A549 (cell line): ENCODE measurements at regions not wholly inside any gene's neighbourhood (a gene's known extent, or its start where the extent isn't known, plus 50 kb on each side); places are given as distances from the start of the nearest gene placed in this dataset.

Experiments
- ATAC-seq, 2 experiments: fragments of 200-7000 bp in 1 of 2; fragments of >200 bp in 1 of 2; cut with Nextera tagmentation in 1 of 2; cut with Tn5 transposase in 1 of 2; 3 replicates each; pipeline versions ENCODE4 v1.8.0 to v1.9.1; 2018 to 2020; ENCODE audit warnings: mild to moderate bottlenecking in 1 of 2, moderate library complexity in 1 of 2
- CTCF ChIA-PET: fragments of 300-600 bp; sonication (Branson Sonifier 250); formaldehyde crosslinking; extraction: SDS; loops from one replicate; lab custom pipeline; 2021; ENCODE audit warnings: antibody characterized with exemption, inconsistent platforms; lab: Yijun Ruan, JAX
- POLR2A ChIA-PET: fragments of 350-600 bp; formaldehyde crosslinking; extraction: SDS; loops from one replicate; lab custom pipeline; 2021; ENCODE audit warnings: antibody characterized with exemption, inconsistent platforms; lab: Yijun Ruan, JAX
- DNase-seq, 2 experiments: peaks; one replicate each; pipeline versions ENCODE4 v3.0.0 to v3.0.0-alpha.2; 2011 to 2016; ENCODE audit warnings: low read depth in 1 of 2, low spot score in 1 of 2
- FAIRE-seq: peaks from 2 replicates; lab custom pipeline; 2011; peaks lifted over from hg19 to GRCh38; lab: Jason Lieb, UNC
- H3K27ac ChIP-seq, 2 experiments: fragments of >200 bp; sonication (Bioruptor Twin); formaldehyde crosslinking; 3 replicates each; pipeline ENCODE4 v1.5.1; 2016 to 2017
- H3K4me1 ChIP-seq: fragments of >200 bp; sonication (Bioruptor Twin); formaldehyde crosslinking; 3 replicates; pipeline ENCODE4 v1.6.1; 2016
- H3K4me2 ChIP-seq: fragments of >200 bp; sonication (Bioruptor Twin); formaldehyde crosslinking; 3 replicates; pipeline ENCODE4 v1.6.1; 2016
- H3K4me3 ChIP-seq: fragments of >200 bp; sonication (Bioruptor Twin); formaldehyde crosslinking; 3 replicates; pipeline ENCODE4 v1.5.1; 2016
- H3K9me3 ChIP-seq: fragments of >200 bp; sonication (Bioruptor Twin); formaldehyde crosslinking; 3 replicates; pipeline ENCODE4 v1.6.1; 2016
- CHD4 ChIP-seq: fragments of 200-600 bp; sonication (generic); IDR thresholded peaks from 2 replicates; pipeline ENCODE4 v1.6.1; 2016; ENCODE audit warnings: antibody characterized with exemption, mild to moderate bottlenecking, borderline replicate concordance
- EHF ChIP-seq: fragments of 250-450 bp; sonication (Bioruptor Pico); IDR thresholded peaks from 2 replicates; pipeline ENCODE4 v1.5.0; 2020; ENCODE audit warnings: mild to moderate bottlenecking
- EP300 ChIP-seq, 2 experiments: fragments of >200 bp; sonication (Bioruptor Twin); formaldehyde crosslinking; IDR thresholded peaks; 2 replicates in 1 of 2; 3 replicates in 1 of 2; pipeline ENCODE4 v1.6.1; 2016 to 2017
- ESRRA ChIP-seq: fragments of 150-350 bp; IDR thresholded peaks from 2 replicates; pipeline ENCODE4 v1.6.1; 2014; ENCODE audit warnings: mild to moderate bottlenecking, low read length, borderline replicate concordance
- HDAC2 ChIP-seq: fragments of 200-600 bp; sonication (generic); IDR thresholded peaks from 2 replicates; pipeline ENCODE4 v1.6.1; 2016
- JUN ChIP-seq, 2 experiments: fragments of >200 bp; sonication (Bioruptor Twin); formaldehyde crosslinking; IDR thresholded peaks; 2 replicates in 1 of 2; 3 replicates in 1 of 2; pipeline ENCODE4 v1.6.1; 2016 to 2017
- JUNB ChIP-seq: fragments of >200 bp; sonication (Bioruptor Twin); formaldehyde crosslinking; IDR thresholded peaks from 2 replicates; pipeline ENCODE4 v1.6.1; 2016
- NPAS2 ChIP-seq: fragments of 250-450 bp; sonication (Bioruptor Pico); IDR thresholded peaks from 2 replicates; pipeline ENCODE4 v1.8.0; 2022; ENCODE audit warnings: mild to moderate bottlenecking, moderate library complexity, borderline replicate concordance
- POLR2A ChIP-seq: IDR thresholded peaks from 2 replicates; pipeline ENCODE4 v1.6.1; 2012; ENCODE audit warnings: mild to moderate bottlenecking, low read length
- POLR2AphosphoS2 ChIP-seq: conservative IDR thresholded peaks from 2 replicates; pipeline ENCODE4 v1.6.1; 2012; ENCODE audit warnings: low read length, improper control_type of control experiment, inconsistent platforms
- SMC3 ChIP-seq: fragments of >200 bp; sonication (Bioruptor Twin); formaldehyde crosslinking; IDR thresholded peaks from 3 replicates; pipeline ENCODE4 v1.6.1; 2018; ENCODE audit warnings: inconsistent platforms
- TFCP2L1 ChIP-seq: fragments of 250-450 bp; sonication (Bioruptor Pico); IDR thresholded peaks from 2 replicates; pipeline ENCODE4 v1.5.0; 2021; ENCODE audit warnings: mild to moderate bottlenecking
- ZC3H11A ChIP-seq: fragments of 450-650 bp; IDR thresholded peaks from 2 replicates; pipeline ENCODE4 v1.6.1; 2014; ENCODE audit warnings: antibody characterized with exemption, mild to moderate bottlenecking
- ZFP36 ChIP-seq: fragments of 450-650 bp; IDR thresholded peaks from 2 replicates; pipeline ENCODE4 v1.6.1; 2014; ENCODE audit warnings: borderline replicate concordance; ENCODE audit not compliant: partially characterized antibody
- WGBS: methylation state at CpG from one replicate; pipeline ENCODE4 v1.1.6; 2017; ENCODE audit errors: missing lambda C conversion rate; 5-methylcytosine and 5-hydroxymethylcytosine counted together
- TF ChIP-seq, protein P1 (sequence below): fragments of >200 bp; sonication (Bioruptor Twin); formaldehyde crosslinking; IDR thresholded peaks from 3 replicates; pipeline ENCODE4 v1.5.1; 2016
- TF ChIP-seq, protein P2 (sequence below): fragments of >200 bp; sonication (Bioruptor Twin); formaldehyde crosslinking; IDR thresholded peaks from 3 replicates; pipeline ENCODE4 v1.6.1; 2016
- TF ChIP-seq, protein P3 (sequence below): fragments of 250-450 bp; sonication (Bioruptor Pico); IDR thresholded peaks from 2 replicates; pipeline ENCODE4 v1.5.0; 2021; ENCODE audit warnings: mild to moderate bottlenecking, moderate library complexity, borderline replicate concordance
- TF ChIP-seq, protein P4 (sequence below): fragments of 150-350 bp; IDR thresholded peaks from 2 replicates; pipeline ENCODE4 v1.6.1; 2014; ENCODE audit warnings: low read depth, mild to moderate bottlenecking, low read length
- TF ChIP-seq, protein P5 (sequence below): fragments of 250-450 bp; sonication (Bioruptor Pico); IDR thresholded peaks from 2 replicates; pipeline ENCODE4 v1.5.0; 2020; ENCODE audit warnings: low read depth, mild to moderate bottlenecking, moderate library complexity
- TF ChIP-seq, protein P6 (sequence below): IDR thresholded peaks from 2 replicates; pipeline ENCODE4 v1.6.1; 2012

DNA sequence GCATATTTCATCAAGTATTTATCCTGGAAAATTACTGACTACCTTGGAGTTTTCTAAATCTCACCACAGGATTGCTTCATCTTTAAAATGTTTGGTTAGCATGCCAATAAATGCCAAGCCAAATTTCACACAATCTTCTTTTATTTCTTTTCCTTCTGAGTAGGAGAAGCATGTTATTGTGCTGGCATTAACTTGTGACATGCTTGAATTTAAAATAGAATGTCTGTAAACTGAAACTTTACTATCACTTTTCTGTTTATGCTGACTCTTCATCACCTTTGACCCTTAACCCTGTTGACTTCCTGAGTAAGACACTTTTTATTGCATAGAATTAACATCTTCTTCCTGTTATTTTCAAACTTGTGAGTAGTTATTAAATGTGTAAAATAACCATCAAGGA lies 56.2 kb upstream of the LRRTM4 start:
- no peak overlapping the region for H3K4me2 ChIP-seq
- ChIA-PET CTCF (no interaction called here), POLR2A (no interaction called here)
- no peak overlapping the region for H3K4me3 ChIP-seq
- DNase-seq: no peak
- FAIRE-seq: no peak
- no peak for ATAC-seq
- TF ChIP-seq ZFP36 (no peak), JUNB (no peak), ESRRA (no peak), ZC3H11A (no peak), EP300 (IDR thresholded peaks at IDR 0.05) (no peak), CHD4 (no peak), POLR2A (no peak), POLR2AphosphoS2 (no peak), JUN (IDR thresholded peaks at IDR 0.05) (no peak), EHF (CRISPR knock-in tag) (no peak), TFCP2L1 (no peak)
- TF ChIP-seq, protein P1, sequence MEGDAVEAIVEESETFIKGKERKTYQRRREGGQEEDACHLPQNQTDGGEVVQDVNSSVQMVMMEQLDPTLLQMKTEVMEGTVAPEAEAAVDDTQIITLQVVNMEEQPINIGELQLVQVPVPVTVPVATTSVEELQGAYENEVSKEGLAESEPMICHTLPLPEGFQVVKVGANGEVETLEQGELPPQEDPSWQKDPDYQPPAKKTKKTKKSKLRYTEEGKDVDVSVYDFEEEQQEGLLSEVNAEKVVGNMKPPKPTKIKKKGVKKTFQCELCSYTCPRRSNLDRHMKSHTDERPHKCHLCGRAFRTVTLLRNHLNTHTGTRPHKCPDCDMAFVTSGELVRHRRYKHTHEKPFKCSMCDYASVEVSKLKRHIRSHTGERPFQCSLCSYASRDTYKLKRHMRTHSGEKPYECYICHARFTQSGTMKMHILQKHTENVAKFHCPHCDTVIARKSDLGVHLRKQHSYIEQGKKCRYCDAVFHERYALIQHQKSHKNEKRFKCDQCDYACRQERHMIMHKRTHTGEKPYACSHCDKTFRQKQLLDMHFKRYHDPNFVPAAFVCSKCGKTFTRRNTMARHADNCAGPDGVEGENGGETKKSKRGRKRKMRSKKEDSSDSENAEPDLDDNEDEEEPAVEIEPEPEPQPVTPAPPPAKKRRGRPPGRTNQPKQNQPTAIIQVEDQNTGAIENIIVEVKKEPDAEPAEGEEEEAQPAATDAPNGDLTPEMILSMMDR: no peak
- TF ChIP-seq, protein P2, sequence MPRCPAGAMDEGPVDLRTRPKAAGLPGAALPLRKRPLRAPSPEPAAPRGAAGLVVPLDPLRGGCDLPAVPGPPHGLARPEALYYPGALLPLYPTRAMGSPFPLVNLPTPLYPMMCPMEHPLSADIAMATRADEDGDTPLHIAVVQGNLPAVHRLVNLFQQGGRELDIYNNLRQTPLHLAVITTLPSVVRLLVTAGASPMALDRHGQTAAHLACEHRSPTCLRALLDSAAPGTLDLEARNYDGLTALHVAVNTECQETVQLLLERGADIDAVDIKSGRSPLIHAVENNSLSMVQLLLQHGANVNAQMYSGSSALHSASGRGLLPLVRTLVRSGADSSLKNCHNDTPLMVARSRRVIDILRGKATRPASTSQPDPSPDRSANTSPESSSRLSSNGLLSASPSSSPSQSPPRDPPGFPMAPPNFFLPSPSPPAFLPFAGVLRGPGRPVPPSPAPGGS: no peak
- TF ChIP-seq, protein P3, sequence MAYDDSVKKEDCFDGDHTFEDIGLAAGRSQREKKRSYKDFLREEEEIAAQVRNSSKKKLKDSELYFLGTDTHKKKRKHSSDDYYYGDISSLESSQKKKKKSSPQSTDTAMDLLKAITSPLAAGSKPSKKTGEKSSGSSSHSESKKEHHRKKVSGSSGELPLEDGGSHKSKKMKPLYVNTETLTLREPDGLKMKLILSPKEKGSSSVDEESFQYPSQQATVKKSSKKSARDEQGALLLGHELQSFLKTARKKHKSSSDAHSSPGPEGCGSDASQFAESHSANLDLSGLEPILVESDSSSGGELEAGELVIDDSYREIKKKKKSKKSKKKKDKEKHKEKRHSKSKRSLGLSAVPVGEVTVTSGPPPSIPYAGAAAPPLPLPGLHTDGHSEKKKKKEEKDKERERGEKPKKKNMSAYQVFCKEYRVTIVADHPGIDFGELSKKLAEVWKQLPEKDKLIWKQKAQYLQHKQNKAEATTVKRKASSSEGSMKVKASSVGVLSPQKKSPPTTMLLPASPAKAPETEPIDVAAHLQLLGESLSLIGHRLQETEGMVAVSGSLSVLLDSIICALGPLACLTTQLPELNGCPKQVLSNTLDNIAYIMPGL (CRISPR knock-in tag): no peak
- TF ChIP-seq, protein P4, sequence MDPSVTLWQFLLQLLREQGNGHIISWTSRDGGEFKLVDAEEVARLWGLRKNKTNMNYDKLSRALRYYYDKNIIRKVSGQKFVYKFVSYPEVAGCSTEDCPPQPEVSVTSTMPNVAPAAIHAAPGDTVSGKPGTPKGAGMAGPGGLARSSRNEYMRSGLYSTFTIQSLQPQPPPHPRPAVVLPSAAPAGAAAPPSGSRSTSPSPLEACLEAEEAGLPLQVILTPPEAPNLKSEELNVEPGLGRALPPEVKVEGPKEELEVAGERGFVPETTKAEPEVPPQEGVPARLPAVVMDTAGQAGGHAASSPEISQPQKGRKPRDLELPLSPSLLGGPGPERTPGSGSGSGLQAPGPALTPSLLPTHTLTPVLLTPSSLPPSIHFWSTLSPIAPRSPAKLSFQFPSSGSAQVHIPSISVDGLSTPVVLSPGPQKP: no peak
- TF ChIP-seq, protein P5, sequence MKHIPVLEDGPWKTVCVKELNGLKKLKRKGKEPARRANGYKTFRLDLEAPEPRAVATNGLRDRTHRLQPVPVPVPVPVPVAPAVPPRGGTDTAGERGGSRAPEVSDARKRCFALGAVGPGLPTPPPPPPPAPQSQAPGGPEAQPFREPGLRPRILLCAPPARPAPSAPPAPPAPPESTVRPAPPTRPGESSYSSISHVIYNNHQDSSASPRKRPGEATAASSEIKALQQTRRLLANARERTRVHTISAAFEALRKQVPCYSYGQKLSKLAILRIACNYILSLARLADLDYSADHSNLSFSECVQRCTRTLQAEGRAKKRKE (CRISPR knock-in tag): no peak
- H3K27ac ChIP-seq: no peak overlapping the region
- peaks cover 9% of the 10 kb centered on the region; the same call in 1 of the 3 replicates for H3K9me3 ChIP-seq
- no peaks in the 10 kb centered on the region for H3K4me1 ChIP-seq

DNA sequence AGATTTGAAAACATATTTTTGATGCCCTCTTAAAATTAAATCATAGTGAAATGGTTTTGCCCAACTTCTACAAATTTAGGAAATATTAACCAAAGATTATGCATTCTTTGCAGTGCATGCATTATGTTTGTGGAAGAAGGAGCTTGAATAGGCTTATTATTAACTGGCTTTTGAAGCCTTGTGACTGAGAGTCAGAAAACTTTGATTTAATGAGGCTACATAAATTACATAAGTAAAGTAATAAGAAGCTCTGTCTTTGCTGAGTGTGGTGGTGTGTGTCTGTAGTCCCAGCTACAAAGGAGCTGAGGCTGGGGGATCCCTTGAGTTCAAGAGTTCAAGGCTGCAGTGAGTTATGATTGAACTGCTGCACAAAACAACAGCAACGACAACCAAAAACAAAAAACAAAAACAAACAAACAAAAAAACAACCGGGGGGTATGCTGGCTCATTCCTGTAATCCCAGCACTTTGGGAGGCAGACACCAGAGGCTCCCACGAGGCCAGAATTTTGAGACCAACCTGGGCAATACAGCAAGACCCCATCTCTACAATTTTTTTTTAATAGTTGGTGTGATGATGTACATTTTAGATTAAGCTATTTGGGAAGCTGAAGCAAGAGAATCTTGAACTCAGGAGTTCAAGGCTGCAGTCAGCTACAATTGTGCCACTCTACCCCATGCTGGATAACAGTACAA lies 57.0 kb upstream of the LRRTM4 start:
- 0 out of 3 replicates have a peak, but pooled peaks cover 4% of the 10 kb centered on the region for H3K9me3 ChIP-seq
- FAIRE-seq: no peak
- WGBS: under 1% methylated on average over 3 of the region's 3 CpGs

More for the DNA sequence above, 57.0 kb upstream of the LRRTM4 start:
- H3K4me1 ChIP-seq: no peaks in the 10 kb centered on the region
- H3K4me2 ChIP-seq: no peak overlapping the region
- ATAC-seq (no peak), DNase-seq (no peak)
- no peak overlapping the region for H3K4me3 ChIP-seq
- TF ChIP-seq SMC3 (no peak), POLR2AphosphoS2 (no peak), ZC3H11A (no peak), HDAC2 (no peak), NPAS2 (no peak)
- TF ChIP-seq, protein P4: no peak
- TF ChIP-seq, protein P6, sequence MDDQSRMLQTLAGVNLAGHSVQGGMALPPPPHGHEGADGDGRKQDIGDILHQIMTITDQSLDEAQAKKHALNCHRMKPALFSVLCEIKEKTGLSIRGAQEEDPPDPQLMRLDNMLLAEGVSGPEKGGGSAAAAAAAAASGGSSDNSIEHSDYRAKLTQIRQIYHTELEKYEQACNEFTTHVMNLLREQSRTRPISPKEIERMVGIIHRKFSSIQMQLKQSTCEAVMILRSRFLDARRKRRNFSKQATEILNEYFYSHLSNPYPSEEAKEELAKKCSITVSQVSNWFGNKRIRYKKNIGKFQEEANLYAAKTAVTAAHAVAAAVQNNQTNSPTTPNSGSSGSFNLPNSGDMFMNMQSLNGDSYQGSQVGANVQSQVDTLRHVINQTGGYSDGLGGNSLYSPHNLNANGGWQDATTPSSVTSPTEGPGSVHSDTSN: no peak
- POLR2A ChIA-PET: no interaction called here
- H3K27ac ChIP-seq: no peak overlapping the region
- CTCF ChIA-PET: no interaction called here
